ENCODE measurements at regions not wholly inside any gene's neighbourhood (a gene's known extent, or its start where the extent isn't known, plus 50 kb on each side); places are given as distances from the start of the nearest gene placed in this dataset.

DNA sequence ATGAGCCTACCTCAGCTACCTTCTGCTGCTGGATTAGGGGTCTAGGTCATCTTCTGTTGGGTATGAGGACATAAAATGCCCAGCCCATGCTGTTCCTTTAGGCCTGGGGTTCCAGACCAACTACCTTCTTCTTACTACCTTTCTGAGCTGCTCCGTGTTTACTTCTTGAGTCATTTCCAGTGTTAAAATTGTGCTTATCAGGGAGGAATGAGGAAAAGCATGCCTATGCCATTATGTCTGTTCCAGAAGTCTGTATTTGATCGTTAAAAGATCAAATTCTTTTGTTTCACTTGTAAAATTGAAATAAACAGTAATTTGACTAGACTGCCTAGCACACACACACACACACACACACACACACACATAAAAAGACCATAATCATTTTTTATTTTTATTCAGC, 1912.7 kb upstream of the TENM3 start:
- Mint-ChIP-seq H3K36me3 (ENCODE audit: low read depth, unreplicated experiment) (no peaks in the 10 kb centered on the region), H3K27me3 (ENCODE audit: unreplicated experiment) (no peaks in the 10 kb centered on the region), H3K4me3 (ENCODE audit: unreplicated experiment) (no peak overlapping the region), H3K4me1 (ENCODE audit: unreplicated experiment) (no peaks in the 10 kb centered on the region), H3K9me3 (ENCODE audit: unreplicated experiment) (no peaks in the 10 kb centered on the region), H3K27ac (ENCODE audit: unreplicated experiment) (no peak overlapping the region)
- TF ChIP-seq, protein P1, sequence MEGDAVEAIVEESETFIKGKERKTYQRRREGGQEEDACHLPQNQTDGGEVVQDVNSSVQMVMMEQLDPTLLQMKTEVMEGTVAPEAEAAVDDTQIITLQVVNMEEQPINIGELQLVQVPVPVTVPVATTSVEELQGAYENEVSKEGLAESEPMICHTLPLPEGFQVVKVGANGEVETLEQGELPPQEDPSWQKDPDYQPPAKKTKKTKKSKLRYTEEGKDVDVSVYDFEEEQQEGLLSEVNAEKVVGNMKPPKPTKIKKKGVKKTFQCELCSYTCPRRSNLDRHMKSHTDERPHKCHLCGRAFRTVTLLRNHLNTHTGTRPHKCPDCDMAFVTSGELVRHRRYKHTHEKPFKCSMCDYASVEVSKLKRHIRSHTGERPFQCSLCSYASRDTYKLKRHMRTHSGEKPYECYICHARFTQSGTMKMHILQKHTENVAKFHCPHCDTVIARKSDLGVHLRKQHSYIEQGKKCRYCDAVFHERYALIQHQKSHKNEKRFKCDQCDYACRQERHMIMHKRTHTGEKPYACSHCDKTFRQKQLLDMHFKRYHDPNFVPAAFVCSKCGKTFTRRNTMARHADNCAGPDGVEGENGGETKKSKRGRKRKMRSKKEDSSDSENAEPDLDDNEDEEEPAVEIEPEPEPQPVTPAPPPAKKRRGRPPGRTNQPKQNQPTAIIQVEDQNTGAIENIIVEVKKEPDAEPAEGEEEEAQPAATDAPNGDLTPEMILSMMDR (IDR thresholded peaks at IDR 0.05; ENCODE audit: unreplicated experiment) = no peak
- DNase-seq (ENCODE audit: low spot score) = no peak

- no peak overlapping the region for H3K27ac Mint-ChIP-seq (ENCODE audit: unreplicated experiment)
- H3K4me3 Mint-ChIP-seq (ENCODE audit: unreplicated experiment) = no peak overlapping the region
- H3K4me1 Mint-ChIP-seq (ENCODE audit: unreplicated experiment) = peaks cover 7% of the 10 kb centered on the region
- H3K36me3 Mint-ChIP-seq (ENCODE audit: low read depth, unreplicated experiment) = no peaks in the 10 kb centered on the region
- no peaks in the 10 kb centered on the region for H3K9me3 Mint-ChIP-seq (ENCODE audit: unreplicated experiment)
- no peak for DNase-seq (ENCODE audit: low spot score)
- TF ChIP-seq, protein P1 (IDR thresholded peaks at IDR 0.05; ENCODE audit: unreplicated experiment) = no peak
- no peaks in the 10 kb centered on the region for H3K27me3 Mint-ChIP-seq (ENCODE audit: unreplicated experiment)
Observed at GRCh38 chr4:180333162-180333561, 1910.0 kb upstream of the TENM3 start.

- Mint-ChIP-seq H3K27me3 (ENCODE audit: unreplicated experiment) (no peaks in the 10 kb centered on the region), H3K4me3 (ENCODE audit: unreplicated experiment) (no peak overlapping the region), H3K27ac (ENCODE audit: unreplicated experiment) (no peak overlapping the region), H3K4me1 (ENCODE audit: unreplicated experiment) (peaks cover 7% of the 10 kb centered on the region), H3K9me3 (ENCODE audit: unreplicated experiment) (no peaks in the 10 kb centered on the region), H3K36me3 (ENCODE audit: low read depth, unreplicated experiment) (no peaks in the 10 kb centered on the region)
- DNase-seq (ENCODE audit: low spot score) = no peak
- TF ChIP-seq, protein P1 (IDR thresholded peaks at IDR 0.05; ENCODE audit: unreplicated experiment) = no peak
Observed at GRCh38 chr4:180335566-180335965, 1907.6 kb upstream of the TENM3 start.

DNA sequence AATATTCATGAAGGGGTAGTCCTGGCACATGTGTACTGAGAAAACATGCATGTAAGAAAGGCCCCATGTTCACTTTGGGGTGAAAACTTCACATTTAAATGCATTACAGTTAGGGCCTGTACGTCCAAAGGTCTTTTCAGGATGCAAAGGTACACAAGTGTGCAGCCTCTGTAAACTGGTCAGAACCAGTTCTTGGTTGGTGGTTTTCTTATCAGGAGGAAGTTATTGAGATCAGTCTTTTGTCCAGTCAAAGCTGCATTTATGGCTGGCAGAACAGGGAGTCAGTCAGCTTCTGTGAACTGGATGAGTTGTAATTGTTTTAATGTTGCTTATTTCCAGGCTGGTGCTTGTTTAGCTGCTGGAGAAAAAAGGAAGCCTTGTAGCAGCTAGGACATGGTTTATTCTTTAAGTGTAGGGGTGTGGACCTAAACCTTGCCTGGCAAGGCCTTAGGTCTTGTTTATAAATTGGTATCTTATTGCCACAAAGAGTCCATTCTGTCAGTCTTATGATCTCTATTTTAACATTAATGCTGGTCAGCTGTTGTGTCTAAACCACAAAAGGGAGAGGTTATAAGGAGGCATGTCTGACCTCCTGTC, 1906.6 kb upstream of the TENM3 start:
- no peaks in the 10 kb centered on the region for H3K27me3 Mint-ChIP-seq (ENCODE audit: unreplicated experiment)

DNA sequence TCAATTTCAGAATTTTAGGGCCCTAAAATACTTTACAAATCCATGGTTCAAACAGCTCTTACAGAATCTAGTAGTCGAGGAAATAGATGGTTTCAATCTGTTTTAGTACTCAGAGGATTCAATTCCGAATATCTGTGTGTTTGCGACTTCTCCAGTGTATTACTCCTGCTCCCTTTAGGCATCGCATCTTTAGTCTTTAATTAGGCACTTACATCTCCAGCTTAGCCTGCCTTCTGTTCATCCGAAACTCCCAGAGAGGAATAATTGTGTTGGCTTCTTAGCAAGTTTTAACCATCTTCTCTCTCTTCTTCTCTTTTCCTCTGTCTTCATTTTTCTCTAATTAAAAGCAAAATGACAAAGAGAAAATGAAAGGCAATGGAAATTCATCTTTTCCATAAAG, 1901.3 kb upstream of the TENM3 start:
- Mint-ChIP-seq H3K4me1 (ENCODE audit: unreplicated experiment) (no peaks in the 10 kb centered on the region), H3K27ac (ENCODE audit: unreplicated experiment) (no peak overlapping the region), H3K9me3 (ENCODE audit: unreplicated experiment) (no peaks in the 10 kb centered on the region), H3K4me3 (ENCODE audit: unreplicated experiment) (no peak overlapping the region), H3K27me3 (ENCODE audit: unreplicated experiment) (no peaks in the 10 kb centered on the region), H3K36me3 (ENCODE audit: low read depth, unreplicated experiment) (no peaks in the 10 kb centered on the region)
- no peak for DNase-seq (ENCODE audit: low spot score)
- TF ChIP-seq, protein P1 (IDR thresholded peaks at IDR 0.05; ENCODE audit: unreplicated experiment) = no peak

More for the DNA sequence above, 1906.6 kb upstream of the TENM3 start:
- no peaks in the 10 kb centered on the region for H3K9me3 Mint-ChIP-seq (ENCODE audit: unreplicated experiment)
- H3K36me3 Mint-ChIP-seq (ENCODE audit: low read depth, unreplicated experiment) = no peaks in the 10 kb centered on the region
- no peak overlapping the region for H3K27ac Mint-ChIP-seq (ENCODE audit: unreplicated experiment)
- no peak for DNase-seq (ENCODE audit: low spot score)
- H3K4me3 Mint-ChIP-seq (ENCODE audit: unreplicated experiment) = no peak overlapping the region
- TF ChIP-seq, protein P1 (IDR thresholded peaks at IDR 0.05; ENCODE audit: unreplicated experiment) = no peak
- peaks cover 7% of the 10 kb centered on the region for H3K4me1 Mint-ChIP-seq (ENCODE audit: unreplicated experiment)

All from endothelial cell (in vitro differentiated cells).